H1 (cell line): ENCODE measurements at regions not wholly inside any gene's neighbourhood (a gene's known extent, or its start where the extent isn't known, plus 50 kb on each side); places are given as distances from the start of the nearest gene placed in this dataset.

ENCODE experiments used
- CTCF ChIA-PET: fragments of 300-600 bp; sonication (Branson Sonifier 250); formaldehyde crosslinking; loops from one replicate; lab custom pipeline; 2021; ENCODE audit not compliant: partially characterized antibody; lab: Charles Lee
- POLR2A ChIA-PET: fragments of 300-600 bp; sonication (Branson Sonifier 250); formaldehyde crosslinking; loops from one replicate; lab custom pipeline; 2021; ENCODE audit warnings: inconsistent platforms; ENCODE audit not compliant: partially characterized antibody; lab: Charles Lee
- DNase-seq, 2 experiments: peaks; one replicate each; pipeline versions ENCODE4 v3.0.0 to v3.0.0-alpha.2; 2010 to 2022; ENCODE audit warnings: low spot score in 2 of 2, low read depth in 1 of 2, mixed read lengths in 1 of 2
- FAIRE-seq: peaks from 2 replicates; lab custom pipeline; 2011; peaks lifted over from hg19 to GRCh38; lab: Jason Lieb, UNC
- H2AFZ ChIP-seq: 2 replicates; pipeline ENCODE4 v1.8.1; 2012; ENCODE audit warnings: low read length, inconsistent platforms
- H2AK5ac ChIP-seq: 2 replicates; pipeline ENCODE4 v1.6.1; 2013; ENCODE audit warnings: low read depth, low read length
- H2BK120ac ChIP-seq: replicated peaks from 2 replicates; pipeline ENCODE3; 2013; ENCODE audit warnings: low read depth, low read length, inconsistent platforms
- H2BK12ac ChIP-seq: 2 replicates; pipeline ENCODE4 v1.6.1; 2013; ENCODE audit warnings: low read depth, low read length
- H2BK15ac ChIP-seq: 2 replicates; pipeline ENCODE4 v1.6.1; 2013; ENCODE audit warnings: low read length
- H2BK20ac ChIP-seq: 2 replicates; pipeline ENCODE4 v1.6.1; 2013; ENCODE audit warnings: low read length
- H2BK5ac ChIP-seq: 2 replicates; pipeline ENCODE4 v1.6.1; 2013; ENCODE audit warnings: low read depth, low read length
- H3K14ac ChIP-seq: 2 replicates; pipeline ENCODE4 v1.6.1; 2013; ENCODE audit warnings: inconsistent platforms; ENCODE audit not compliant: insufficient read length
- H3K18ac ChIP-seq: 2 replicates; pipeline ENCODE4 v1.6.1; 2013; ENCODE audit warnings: low read length; ENCODE audit errors: extremely low read depth
- H3K23ac ChIP-seq: 2 replicates; pipeline ENCODE4 v1.6.1; 2013; ENCODE audit warnings: inconsistent platforms; ENCODE audit not compliant: insufficient read length
- H3K23me2 ChIP-seq: 2 replicates; pipeline ENCODE4 v1.6.1; 2013; ENCODE audit warnings: low read depth, low read length
- H3K27ac ChIP-seq: 2 replicates; pipeline ENCODE4 v1.6.1; 2011; ENCODE audit warnings: low read depth, low read length, inconsistent platforms
- H3K27me3 ChIP-seq, 4 experiments: replicated peaks in 1 of 4; 1 replicate in 1 of 4; 2 replicates in 3 of 4; pipeline versions ENCODE4 v1.6.1 to v1.8.1; 2011 to 2013; ENCODE audit warnings: low read length in 3 of 4, mild to moderate bottlenecking in 3 of 4, inconsistent platforms in 2 of 4, mixed read lengths in 2 of 4, moderate library complexity in 1 of 4; ENCODE audit not compliant: control insufficient read depth in 3 of 4, insufficient read depth in 3 of 4; ENCODE audit errors: extremely low read depth in 1 of 4
- H3K36me3 ChIP-seq, 4 experiments: 2 replicates each; pipeline versions ENCODE4 v1.6.1 to v1.8.1; 2011 to 2013; ENCODE audit warnings: mild to moderate bottlenecking in 4 of 4, low read length in 3 of 4, moderate library complexity in 2 of 4, control low read depth in 1 of 4, inconsistent platforms in 1 of 4; ENCODE audit not compliant: insufficient read depth in 4 of 4, control insufficient read depth in 2 of 4
- H3K4ac ChIP-seq: replicated peaks from 2 replicates; pipeline ENCODE3; 2013; ENCODE audit warnings: low read length, low read depth, mixed read lengths, inconsistent platforms; ENCODE audit not compliant: insufficient read length
- H3K4me1 ChIP-seq, 4 experiments: replicated peaks in 1 of 4; 1 replicate in 1 of 4; 2 replicates in 3 of 4; pipeline versions ENCODE4 v1.6.1 to v1.8.1; 2011 to 2013; ENCODE audit warnings: low read length in 3 of 4, inconsistent platforms in 2 of 4, mixed read lengths in 1 of 4; ENCODE audit not compliant: insufficient read depth in 4 of 4, control insufficient read depth in 3 of 4
- H3K4me2 ChIP-seq, 2 experiments: 2 replicates each; pipeline versions ENCODE4 v1.6.1 to v1.8.1; 2011 to 2013; ENCODE audit warnings: low read depth in 2 of 2, low read length in 2 of 2, control low read depth in 1 of 2, inconsistent platforms in 1 of 2, mild to moderate bottlenecking in 1 of 2; ENCODE audit not compliant: insufficient read depth in 1 of 2
- H3K4me3 ChIP-seq, 4 experiments: fragments of 200-600, 300-600 bp in 1 of 4; sonication (generic), shearing (Covaris generic), sonication (Bioruptor Twin) in 1 of 4; 2 replicates each; pipeline versions ENCODE4 v1.5.1 to v1.8.1; 2011 to 2016; ENCODE audit warnings: low read length in 4 of 4, low read depth in 3 of 4, control low read depth in 2 of 4, inconsistent platforms in 2 of 4, mild to moderate bottlenecking in 2 of 4, mixed read lengths in 1 of 4, moderate library complexity in 1 of 4; ENCODE audit not compliant: insufficient read depth in 2 of 4; ENCODE audit errors: extremely low read depth in 1 of 4
- H3K56ac ChIP-seq: replicated peaks from 2 replicates; pipeline ENCODE3; 2013; ENCODE audit warnings: low read depth, mild to moderate bottlenecking, mixed read lengths, low read length, inconsistent platforms; ENCODE audit not compliant: insufficient read length
- H3K79me1 ChIP-seq: 2 replicates; pipeline ENCODE4 v1.6.1; 2013; ENCODE audit warnings: low read depth, low read length, control low read depth
- H3K79me2 ChIP-seq, 2 experiments: 2 replicates each; pipeline versions ENCODE4 v1.6.1 to v1.8.1; 2012 to 2013; ENCODE audit warnings: low read length in 2 of 2, mild to moderate bottlenecking in 2 of 2, inconsistent platforms in 1 of 2; ENCODE audit not compliant: insufficient read depth in 2 of 2, control insufficient read depth in 1 of 2
- H3K9ac ChIP-seq, 4 experiments: replicated peaks in 1 of 4; 1 replicate in 1 of 4; 2 replicates in 3 of 4; pipeline versions ENCODE4 v1.6.1 to v1.8.1; 2011 to 2013; ENCODE audit warnings: low read depth in 3 of 4, low read length in 3 of 4, control low read depth in 2 of 4, mild to moderate bottlenecking in 2 of 4, moderate library complexity in 2 of 4, inconsistent platforms in 1 of 4; ENCODE audit errors: extremely low read depth in 1 of 4
- H3K9me3 ChIP-seq, 2 experiments: 2 replicates each; pipeline versions ENCODE4 v1.6.1 to v1.8.1; 2012 to 2013; ENCODE audit warnings: mild to moderate bottlenecking in 2 of 2, moderate library complexity in 2 of 2, control low read depth in 1 of 2, inconsistent platforms in 1 of 2, low read depth in 1 of 2, low read length in 1 of 2, mixed read lengths in 1 of 2; ENCODE audit not compliant: insufficient read depth in 2 of 2
- H4K20me1 ChIP-seq, 2 experiments: replicated peaks in 1 of 2; 2 replicates each; pipeline versions ENCODE3 to v1.8.1; 2011 to 2013; ENCODE audit warnings: inconsistent platforms in 2 of 2, low read length in 2 of 2, mild to moderate bottlenecking in 1 of 2; ENCODE audit not compliant: insufficient read depth in 2 of 2, control insufficient read depth in 1 of 2
- H4K5ac ChIP-seq: 2 replicates; pipeline ENCODE4 v1.6.1; 2013; ENCODE audit warnings: low read length, low read depth, mixed read lengths, inconsistent platforms; ENCODE audit not compliant: insufficient read length
- H4K8ac ChIP-seq: 2 replicates; pipeline ENCODE4 v1.8.0; 2013; ENCODE audit warnings: mild to moderate bottlenecking, moderate library complexity, low read length, inconsistent platforms; ENCODE audit not compliant: insufficient read depth; ENCODE audit errors: extremely low read depth
- H4K91ac ChIP-seq: replicated peaks from 2 replicates; pipeline ENCODE3; 2013; ENCODE audit warnings: low read length, mixed read lengths, inconsistent platforms; ENCODE audit not compliant: insufficient read length
- BCL11A ChIP-seq, 2 experiments: IDR thresholded peaks; one replicate each; pipeline ENCODE4 v1.6.1; 2011; ENCODE audit warnings: low read depth in 2 of 2, low read length in 2 of 2, mild to moderate bottlenecking in 2 of 2
- E2F6 ChIP-seq: IDR thresholded peaks from 2 replicates; pipeline ENCODE4 v1.6.1; 2012; ENCODE audit warnings: inconsistent platforms
- MAFK ChIP-seq: IDR thresholded peaks from 2 replicates; pipeline ENCODE4 v1.6.1; 2012; ENCODE audit warnings: low read depth, mild to moderate bottlenecking, improper control_type of control experiment, low read length
- RAD21 ChIP-seq, 2 experiments: IDR thresholded peaks in 1 of 2; conservative IDR thresholded peaks in 1 of 2; 2 replicates each; pipeline ENCODE4 v1.6.1; 2011; ENCODE audit warnings: low read depth in 2 of 2, low read length in 2 of 2, improper control_type of control experiment in 1 of 2, inconsistent platforms in 1 of 2, mild to moderate bottlenecking in 1 of 2, moderate library complexity in 1 of 2
- SIN3A ChIP-seq, 2 experiments: IDR thresholded peaks in 1 of 2; conservative IDR thresholded peaks in 1 of 2; 2 replicates each; pipeline ENCODE4 v1.6.1; 2011 to 2012; ENCODE audit warnings: low read length in 2 of 2, improper control_type of control experiment in 1 of 2, low read depth in 1 of 2, mild to moderate bottlenecking in 1 of 2
- SP2 ChIP-seq: IDR thresholded peaks from 2 replicates; pipeline ENCODE4 v1.6.1; 2012; ENCODE audit warnings: mild to moderate bottlenecking, low read length, inconsistent platforms
- WGBS, 2 experiments: shearing (Covaris generic) in 1 of 2; methylation state at CpG; one replicate each; pipeline versions ENCODE4 v1.1.6 to v1.1.7; 2013 to 2015; ENCODE audit warnings: low lambda C conversion rate in 2 of 2, mixed read lengths in 2 of 2, inconsistent platforms in 1 of 2, low coverage in 1 of 2, missing lambda C conversion rate in 1 of 2; ENCODE audit not compliant: insufficient replicate concordance in 2 of 2, insufficient coverage in 1 of 2, insufficient read length in 1 of 2; ENCODE audit errors: extremely low coverage in 1 of 2, missing lambda C conversion rate in 1 of 2; 5-methylcytosine and 5-hydroxymethylcytosine counted together

- Histone ChIP-seq H3K4me1 (no peaks in the 10 kb centered on the region), H2BK5ac (no peak overlapping the region), H3K36me3 (peaks cover 0 to 5% (median 0%) of the 10 kb centered on the region in 4 experiments; a peak in 1 of 8 replicates), H2BK20ac (no peak overlapping the region), H3K56ac (no peak overlapping the region), H3K23ac (no peak overlapping the region), H3K9ac (no peak overlapping the region), H2AK5ac (no peak overlapping the region), H3K18ac (no peak overlapping the region), H4K91ac (no peak overlapping the region), H2BK120ac (no peak overlapping the region), H4K20me1 (no peaks in the 10 kb centered on the region), H3K14ac (no peak overlapping the region), H3K23me2 (no peaks in the 10 kb centered on the region), H3K27ac (no peak overlapping the region), H2AFZ (no peak overlapping the region), H3K27me3 (no peaks in the 10 kb centered on the region), H3K79me1 (no peaks in the 10 kb centered on the region), H2BK12ac (no peak overlapping the region), H3K4ac (no peak overlapping the region), H3K9me3 (no peaks in the 10 kb centered on the region), H3K4me3 (no peak overlapping the region), H4K8ac (no peak overlapping the region), H3K79me2 (no peaks in the 10 kb centered on the region), H2BK15ac (no peak overlapping the region), H3K4me2 (no peak overlapping the region), H4K5ac (no peak overlapping the region)
- DNase-seq (no peak), FAIRE-seq (no peak)
- ChIA-PET CTCF (interaction anchor here (1.1 to 2.1 kb wide), 2 partner anchors 14 to 25 kb away, joined by 3 to 11 read pairs; no protein-coding TSS in a partner anchor), POLR2A (no interaction called here)
- 83% methylated on average over 3 of the region's 3 CpGs; no CpG with 5 or more reads in 1 of the 2 experiments for WGBS, 2 experiments
- TF ChIP-seq E2F6 (no peak), RAD21 (IDR thresholded peaks at IDR 0.05 in 1 of 2, conservative IDR thresholded peaks at IDR 0.05 in 1 of 2; ENCODE audit: low read depth in 2 of 2, low read length in 2 of 2) (no peak), MAFK (no peak), SP2 (no peak), BCL11A (IDR thresholded peaks at IDR 0.05; ENCODE audit: low read depth in 2 of 2, low read length in 2 of 2) (no peak), SIN3A (conservative IDR thresholded peaks at IDR 0.05 in 1 of 2, IDR thresholded peaks at IDR 0.05 in 1 of 2; ENCODE audit: low read depth in 1 of 2, low read length in 2 of 2) (no peak)
These were observed 80.5 kb downstream of the BLTP1 start for GRCh38 chr4:122232633-122233032.
